PC-3 (cell line): ENCODE measurements at regions not wholly inside any gene's neighbourhood (a gene's known extent, or its start where the extent isn't known, plus 50 kb on each side); places are given as distances from the start of the nearest gene placed in this dataset.

ENCODE experiments used
- ATAC-seq: fragments of 200-7000 bp; cut with Tn5 transposase; 2 replicates; pipeline ENCODE4 v1.9.1; 2020; ENCODE audit warnings: mild to moderate bottlenecking, moderate library complexity
- BruUV-seq: library from RNA; stranded (reverse); fragments of 400-500 nt; replicated peaks from 2 replicates; lab custom pipeline; 2021; lab: Mats Ljungman, UMichigan
- CTCF ChIA-PET: fragments of 300-600 bp; sonication (Branson Sonifier 250); formaldehyde crosslinking; loops from one replicate; lab custom pipeline; 2022; ENCODE audit warnings: antibody characterized with exemption; lab: Charles Lee
- POLR2A ChIA-PET: fragments of 300-600 bp; sonication (Branson Sonifier 250); formaldehyde crosslinking; loops from one replicate; lab custom pipeline; 2022; ENCODE audit warnings: antibody characterized with exemption; ENCODE audit not compliant: unreplicated experiment; lab: Charles Lee
- DNase-seq: peaks from one replicate; pipeline ENCODE4 v3.0.0-alpha.2; 2015
- H2AFZ ChIP-seq: fragments of 300-600 bp; sonication (generic); 2 replicates; pipeline ENCODE4 v1.6.0; 2016; ENCODE audit warnings: antibody characterized with exemption, low read length
- H3F3A ChIP-seq: fragments of 300-600 bp; sonication (generic); one replicate; pipeline ENCODE4 v1.6.0; 2017; ENCODE audit warnings: antibody characterized with exemption, low read length, control low read depth, mild to moderate bottlenecking; ENCODE audit not compliant: unreplicated experiment
- H3K27ac ChIP-seq: fragments of 300-600 bp; sonication (generic); 2 replicates; pipeline ENCODE4 v1.5.1; 2016; ENCODE audit warnings: mild to moderate bottlenecking, low read length
- H3K27me3 ChIP-seq: fragments of 300-600 bp; sonication (generic); 2 replicates; pipeline ENCODE4 v1.6.1; 2016; ENCODE audit warnings: low read length, mixed read lengths
- H3K36me3 ChIP-seq: fragments of 300-600 bp; sonication (generic); 2 replicates; pipeline ENCODE4 v1.6.1; 2016; ENCODE audit warnings: low read depth, mixed run types, low read length, mixed read lengths
- H3K4me1 ChIP-seq: fragments of 300-600 bp; sonication (generic); 2 replicates; pipeline ENCODE4 v1.5.1; 2016; ENCODE audit warnings: low read length; ENCODE audit not compliant: insufficient read depth
- H3K4me2 ChIP-seq: fragments of 300-600 bp; sonication (generic); 2 replicates; pipeline ENCODE4 v1.6.0; 2016; ENCODE audit warnings: low read length
- H3K4me3 ChIP-seq: fragments of 300-600 bp; sonication (generic); 2 replicates; pipeline ENCODE4 v1.5.1; 2016; ENCODE audit warnings: mild to moderate bottlenecking, low read length, mixed read lengths
- H3K79me2 ChIP-seq: fragments of 300-600 bp; sonication (generic); 2 replicates; pipeline ENCODE4 v1.6.1; 2017; ENCODE audit warnings: low read length, mixed read lengths
- H3K9ac ChIP-seq: fragments of 300-600 bp; sonication (generic); 2 replicates; pipeline ENCODE4 v1.6.0; 2016; ENCODE audit warnings: mild to moderate bottlenecking, low read length
- H3K9me2 ChIP-seq: fragments of 300-600 bp; sonication (generic); replicated peaks from 2 replicates; pipeline ENCODE4 v1.6.1; 2016; ENCODE audit warnings: mixed run types, low read length, mixed read lengths
- H3K9me3 ChIP-seq: fragments of 300-600 bp; sonication (generic); 2 replicates; pipeline ENCODE4 v1.6.1; 2016; ENCODE audit warnings: low read length, mixed read lengths
- H4K20me1 ChIP-seq: fragments of 300-600 bp; sonication (generic); 2 replicates; pipeline ENCODE4 v1.6.1; 2016; ENCODE audit warnings: low read length, mixed read lengths
- EZH2 ChIP-seq: fragments of 300-600 bp; sonication (generic); IDR thresholded peaks from one replicate; pipeline ENCODE4 v1.6.1; 2017; ENCODE audit warnings: antibody characterized with exemption, mild to moderate bottlenecking, low read length; ENCODE audit not compliant: unreplicated experiment
- EZH2phosphoT487 ChIP-seq: fragments of 300-600 bp; sonication (generic); IDR thresholded peaks from 2 replicates; pipeline ENCODE4 v1.6.1; 2018; ENCODE audit warnings: mild to moderate bottlenecking, antibody characterized with exemption, low read length, borderline replicate concordance
- intact Hi-C: fragments of 100-400 bp; cut with micrococcal nuclease; formaldehyde crosslinking; loops from 2 replicates; pipeline ENCODE4 v1.9.0; 2023
- TF ChIP-seq, protein P1 (sequence below): fragments of 300-600 bp; sonication (generic); conservative IDR thresholded peaks from 2 replicates; pipeline ENCODE4 v1.5.1; 2017; ENCODE audit warnings: antibody characterized with exemption, low read depth, mild to moderate bottlenecking, low read length

DNA sequence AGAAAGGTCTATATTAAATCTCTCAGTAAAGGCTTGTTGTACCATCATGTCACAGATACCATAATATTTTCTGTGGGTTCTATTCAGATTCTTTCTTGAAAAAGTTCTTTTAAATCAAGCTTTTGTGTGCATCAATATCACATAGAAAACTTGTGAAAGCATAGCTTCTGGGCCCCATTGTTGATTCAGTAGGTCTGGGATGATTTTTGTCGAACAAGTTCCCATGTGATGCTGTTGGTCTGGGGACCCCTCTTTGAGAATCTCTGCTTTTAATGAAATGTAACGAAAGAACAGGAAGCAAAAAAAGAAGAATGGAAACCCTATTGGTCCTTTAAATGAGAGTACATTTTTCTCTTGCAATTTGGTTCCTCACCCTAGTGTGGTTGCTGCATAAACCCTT is 597.7 kb upstream of the CITED2 start:
- Histone ChIP-seq H3K4me3 (no peak overlapping the region), H3K9ac (no peak overlapping the region), H3K4me1 (peaks cover 15% of the 10 kb centered on the region), H3K4me2 (no peak overlapping the region), H2AFZ (no peak overlapping the region), H3K36me3 (no peaks in the 10 kb centered on the region), H3K9me2 (no peaks in the 10 kb centered on the region), H3K9me3 (no peaks in the 10 kb centered on the region), H4K20me1 (no peaks in the 10 kb centered on the region), H3K27me3 (no peaks in the 10 kb centered on the region), H3F3A (no peaks in the 10 kb centered on the region), H3K79me2 (no peaks in the 10 kb centered on the region), H3K27ac (no peak overlapping the region)
- intact Hi-C loops, result no loop called here
- DNase-seq (no peak), ATAC-seq (no peak)
- TF ChIP-seq EZH2phosphoT487 (no peak), EZH2 (no peak)
- TF ChIP-seq, protein P1, sequence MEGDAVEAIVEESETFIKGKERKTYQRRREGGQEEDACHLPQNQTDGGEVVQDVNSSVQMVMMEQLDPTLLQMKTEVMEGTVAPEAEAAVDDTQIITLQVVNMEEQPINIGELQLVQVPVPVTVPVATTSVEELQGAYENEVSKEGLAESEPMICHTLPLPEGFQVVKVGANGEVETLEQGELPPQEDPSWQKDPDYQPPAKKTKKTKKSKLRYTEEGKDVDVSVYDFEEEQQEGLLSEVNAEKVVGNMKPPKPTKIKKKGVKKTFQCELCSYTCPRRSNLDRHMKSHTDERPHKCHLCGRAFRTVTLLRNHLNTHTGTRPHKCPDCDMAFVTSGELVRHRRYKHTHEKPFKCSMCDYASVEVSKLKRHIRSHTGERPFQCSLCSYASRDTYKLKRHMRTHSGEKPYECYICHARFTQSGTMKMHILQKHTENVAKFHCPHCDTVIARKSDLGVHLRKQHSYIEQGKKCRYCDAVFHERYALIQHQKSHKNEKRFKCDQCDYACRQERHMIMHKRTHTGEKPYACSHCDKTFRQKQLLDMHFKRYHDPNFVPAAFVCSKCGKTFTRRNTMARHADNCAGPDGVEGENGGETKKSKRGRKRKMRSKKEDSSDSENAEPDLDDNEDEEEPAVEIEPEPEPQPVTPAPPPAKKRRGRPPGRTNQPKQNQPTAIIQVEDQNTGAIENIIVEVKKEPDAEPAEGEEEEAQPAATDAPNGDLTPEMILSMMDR, result no peak
- ChIA-PET POLR2A (no interaction called here), CTCF (no interaction called here)
- BruUV-seq, result no TSS peak

DNA sequence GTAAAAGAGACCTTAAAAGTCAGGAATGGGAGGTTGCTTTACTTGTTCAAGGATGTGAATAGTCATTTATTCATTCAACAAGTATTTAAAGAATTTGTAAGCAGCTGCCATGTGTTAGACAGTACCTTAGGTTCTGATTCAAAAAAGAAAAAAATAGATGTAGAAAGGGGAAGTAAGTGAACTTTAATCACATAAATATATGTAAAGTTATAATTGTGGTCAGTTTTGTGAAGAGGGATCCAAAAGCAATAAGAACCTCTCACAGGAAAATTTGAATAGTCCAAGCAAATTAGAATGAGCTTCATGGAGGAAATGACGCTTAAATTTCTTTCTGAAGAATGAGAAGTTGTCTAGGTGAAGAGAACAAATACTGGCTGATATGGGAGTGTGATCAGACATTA is 596.1 kb upstream of the CITED2 start:
- H3K4me3 ChIP-seq, result no peak overlapping the region
- H3F3A ChIP-seq, result no peaks in the 10 kb centered on the region
- H4K20me1 ChIP-seq, result no peaks in the 10 kb centered on the region
- TF ChIP-seq EZH2 (no peak), EZH2phosphoT487 (no peak)
- TF ChIP-seq, protein P1, result no peak
- H3K9me2 ChIP-seq, result no peaks in the 10 kb centered on the region
- H3K4me2 ChIP-seq, result peak overlapping the region; percentile 42
- no peak overlapping the region for H3K27ac ChIP-seq
- H3K27me3 ChIP-seq, result no peaks in the 10 kb centered on the region
- no peak overlapping the region for H2AFZ ChIP-seq
- BruUV-seq, result no TSS peak
- no peaks in the 10 kb centered on the region for H3K79me2 ChIP-seq
- DNase-seq (peak; percentile 51), ATAC-seq (peak; percentile 37; the same call in 1 of the 2 replicates)
- H3K4me1 ChIP-seq, result peaks cover 13% of the 10 kb centered on the region
- H3K9me3 ChIP-seq, result no peaks in the 10 kb centered on the region
- H3K36me3 ChIP-seq, result no peaks in the 10 kb centered on the region
- ChIA-PET CTCF (no interaction called here), POLR2A (no interaction called here)
- intact Hi-C loops, result no loop called here
- H3K9ac ChIP-seq, result no peak overlapping the region

DNA sequence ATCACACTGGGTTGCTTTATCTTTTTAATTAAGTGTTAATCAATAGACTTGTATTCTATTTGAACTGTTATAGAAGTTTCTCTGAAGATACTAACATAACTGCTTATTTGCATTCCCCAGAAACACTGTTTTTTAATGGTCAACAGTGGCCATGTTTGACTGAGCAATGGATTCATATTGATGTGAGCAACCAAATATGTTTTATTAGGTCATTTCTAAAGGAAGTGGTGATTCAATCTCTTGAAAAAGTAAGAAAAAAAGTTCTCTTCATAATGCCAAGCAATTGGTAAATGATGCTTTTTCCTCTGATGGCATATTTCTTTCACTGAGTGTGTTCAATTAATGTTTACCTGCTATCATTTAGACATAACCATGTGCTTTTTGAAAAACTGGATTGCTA is 593.0 kb upstream of the CITED2 start:
- Histone ChIP-seq H3K9me2 (no peaks in the 10 kb centered on the region), H3K9ac (no peak overlapping the region), H3K27ac (no peak overlapping the region), H3K4me3 (no peak overlapping the region), H3K9me3 (no peaks in the 10 kb centered on the region), H3K27me3 (no peaks in the 10 kb centered on the region), H3K4me2 (no peak overlapping the region), H3K79me2 (no peaks in the 10 kb centered on the region), H2AFZ (no peak overlapping the region), H3K36me3 (no peaks in the 10 kb centered on the region), H3K4me1 (peaks cover 13% of the 10 kb centered on the region), H4K20me1 (no peaks in the 10 kb centered on the region), H3F3A (no peaks in the 10 kb centered on the region)
- no peak for DNase-seq
- no peak for ATAC-seq
- ChIA-PET POLR2A (no interaction called here), CTCF (no interaction called here)
- TF ChIP-seq, protein P1, result no peak
- TF ChIP-seq EZH2phosphoT487, result no peak
- TF ChIP-seq EZH2, result no peak
- intact Hi-C loops, result no loop called here
- BruUV-seq, result no TSS peak
